Keratinocyte (primary cell): ENCODE measurements at regions not wholly inside any gene's neighbourhood (a gene's known extent, or its start where the extent isn't known, plus 50 kb on each side); places are given as distances from the start of the nearest gene placed in this dataset.

Experiments
- DNase-seq: peaks from one replicate; pipeline ENCODE4 v3.0.0-alpha.2; 2011; ENCODE audit warnings: low read depth, missing footprints, low spot score
- FAIRE-seq: peaks from 2 replicates; lab custom pipeline; 2011; peaks lifted over from hg19 to GRCh38; lab: Jason Lieb, UNC
- H2AFZ ChIP-seq: 2 replicates; pipeline ENCODE4 v1.6.0; 2012; ENCODE audit warnings: low read length, control low read depth, inconsistent platforms; ENCODE audit not compliant: control insufficient read depth
- H3K27ac ChIP-seq: 2 replicates; pipeline ENCODE4 v1.5.1; 2011; ENCODE audit warnings: low read length; ENCODE audit not compliant: control insufficient read depth, insufficient read depth
- H3K27me3 ChIP-seq: 3 replicates; pipeline ENCODE4 v1.6.0; 2011; ENCODE audit warnings: low read length; ENCODE audit not compliant: control insufficient read depth, insufficient read depth; ENCODE audit errors: extremely low read depth
- H3K36me3 ChIP-seq, 2 experiments: 2 replicates in 1 of 2; 3 replicates in 1 of 2; pipeline ENCODE4 v1.5.1; 2011; ENCODE audit warnings: low read length in 2 of 2, mild to moderate bottlenecking in 1 of 2; ENCODE audit not compliant: control insufficient read depth in 2 of 2, insufficient read depth in 2 of 2; ENCODE audit errors: extremely low read depth in 1 of 2
- H3K4me1 ChIP-seq: 3 replicates; pipeline ENCODE4 v1.5.1; 2011; ENCODE audit warnings: low read length; ENCODE audit not compliant: control insufficient read depth, insufficient read depth; ENCODE audit errors: extremely low read depth
- H3K4me2 ChIP-seq: 3 replicates; pipeline ENCODE4 v1.6.0; 2011; ENCODE audit warnings: low read depth, low read length; ENCODE audit not compliant: control insufficient read depth, insufficient read depth; ENCODE audit errors: extremely low read depth
- H3K4me3 ChIP-seq, 3 experiments: fragments of 200-600 bp in 1 of 3; sonication (generic) in 1 of 3; 2 replicates in 2 of 3; 3 replicates in 1 of 3; pipeline ENCODE4 v1.5.1; 2011 to 2016; ENCODE audit warnings: low read length in 3 of 3, mild to moderate bottlenecking in 3 of 3, control low read depth in 2 of 3, inconsistent platforms in 1 of 3, low read depth in 1 of 3, mixed read lengths in 1 of 3, mixed run types in 1 of 3, moderate library complexity in 1 of 3; ENCODE audit not compliant: control insufficient read depth in 2 of 3, insufficient read depth in 2 of 3; ENCODE audit errors: extremely low read depth in 1 of 3
- H3K79me2 ChIP-seq: 2 replicates; pipeline ENCODE4 v1.6.0; 2012; ENCODE audit warnings: low read length; ENCODE audit not compliant: control insufficient read depth, insufficient read depth
- H3K9ac ChIP-seq: 3 replicates; pipeline ENCODE4 v1.6.0; 2011; ENCODE audit warnings: low read length; ENCODE audit not compliant: control insufficient read depth, insufficient read depth; ENCODE audit errors: extremely low read depth
- H3K9me1 ChIP-seq: 3 replicates; pipeline ENCODE4 v1.6.0; 2011; ENCODE audit warnings: low read length; ENCODE audit not compliant: control insufficient read depth, insufficient read depth; ENCODE audit errors: extremely low read depth
- H3K9me3 ChIP-seq: 2 replicates; pipeline ENCODE4 v1.5.1; 2012; ENCODE audit warnings: low read depth, low read length; ENCODE audit not compliant: control insufficient read depth
- H4K20me1 ChIP-seq: 3 replicates; pipeline ENCODE4 v1.6.0; 2011; ENCODE audit warnings: low read length; ENCODE audit not compliant: control insufficient read depth, insufficient read depth; ENCODE audit errors: extremely low read depth
- CTCF ChIP-seq, 3 experiments: IDR thresholded peaks in 1 of 3; conservative IDR thresholded peaks in 1 of 3; optimal IDR thresholded peaks in 1 of 3; 2 replicates in 2 of 3; 3 replicates in 1 of 3; pipeline versions ENCODE3 to v1.5.1; 2011; ENCODE audit warnings: low read length in 3 of 3, mild to moderate bottlenecking in 3 of 3, moderate library complexity in 2 of 3, control low read depth in 1 of 3, inconsistent platforms in 1 of 3; ENCODE audit not compliant: insufficient read depth in 2 of 3; ENCODE audit errors: extremely low read depth in 1 of 3
- EZH2 ChIP-seq: IDR thresholded peaks from one replicate; pipeline ENCODE4 v1.6.1; 2012; ENCODE audit warnings: inconsistent platforms, mild to moderate bottlenecking, low read length, moderate library complexity
- dilution Hi-C: fragments of 300-500 bp; cut with MboI; formaldehyde crosslinking; loops from one replicate; pipeline ENCODE4 v1.7.0; 2020; ENCODE audit warnings: low sequenced_read_pairs; ENCODE audit not compliant: extremely low pct_ligation_motif_present

- no peak overlapping the region for H3K4me2 ChIP-seq
- dilution Hi-C loops = no loop called here
- H3K79me2 ChIP-seq = no peaks in the 10 kb centered on the region
- no peaks in the 10 kb centered on the region for H3K4me1 ChIP-seq
- no peaks in the 10 kb centered on the region for H3K27me3 ChIP-seq
- no peak overlapping the region for H3K9ac ChIP-seq
- no peaks in the 10 kb centered on the region for H3K36me3 ChIP-seq
- H3K9me3 ChIP-seq = no peaks in the 10 kb centered on the region
- no peak for TF ChIP-seq CTCF (optimal IDR thresholded peaks at IDR 0.05 in 1 of 3, IDR thresholded peaks at IDR 0.05 in 1 of 3, conservative IDR thresholded peaks at IDR 0.05 in 1 of 3; ENCODE audit: extremely low read depth in 1 of 3, insufficient read depth in 2 of 3, low read length in 3 of 3)
- no peak for TF ChIP-seq EZH2
- H4K20me1 ChIP-seq = no peaks in the 10 kb centered on the region
- no peak overlapping the region for H3K27ac ChIP-seq
- DNase-seq = no peak
- no peak overlapping the region for H2AFZ ChIP-seq
- no peak overlapping the region for H3K4me3 ChIP-seq
- no peaks in the 10 kb centered on the region for H3K9me1 ChIP-seq
- FAIRE-seq = no peak
These were observed 296.0 kb upstream of the LRRTM4 start for GRCh38 chr2:77818186-77818585.

DNA sequence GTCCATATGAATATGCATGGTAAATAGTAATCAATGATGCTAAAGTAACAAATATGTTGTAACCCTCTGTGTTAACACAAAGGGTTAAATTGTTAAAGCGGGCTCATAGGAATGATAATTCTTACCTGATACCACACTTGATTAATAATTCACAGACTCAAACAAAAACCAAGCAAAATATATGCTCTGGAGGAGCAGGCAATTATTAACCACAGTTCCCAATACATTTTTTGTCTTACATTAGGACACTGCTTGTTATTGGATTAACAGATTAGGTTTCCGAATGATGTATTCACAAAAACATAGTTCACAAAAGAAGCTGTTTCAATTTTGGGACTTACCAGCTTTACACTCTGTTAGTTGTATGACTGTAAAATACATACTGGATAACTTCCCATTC, 300.9 kb upstream of the LRRTM4 start:
- H3K4me1 ChIP-seq = no peaks in the 10 kb centered on the region
- no peaks in the 10 kb centered on the region for H3K79me2 ChIP-seq
- H3K4me3 ChIP-seq = no peak overlapping the region
- DNase-seq (no peak), FAIRE-seq (no peak)
- no peak overlapping the region for H3K27ac ChIP-seq
- H4K20me1 ChIP-seq = no peaks in the 10 kb centered on the region
- no peaks in the 10 kb centered on the region for H3K27me3 ChIP-seq
- no peaks in the 10 kb centered on the region for H3K36me3 ChIP-seq
- TF ChIP-seq CTCF (optimal IDR thresholded peaks at IDR 0.05 in 1 of 3, IDR thresholded peaks at IDR 0.05 in 1 of 3, conservative IDR thresholded peaks at IDR 0.05 in 1 of 3; ENCODE audit: extremely low read depth in 1 of 3, insufficient read depth in 2 of 3, low read length in 3 of 3) (no peak), EZH2 (no peak)
- H3K9ac ChIP-seq = no peak overlapping the region
- no peak overlapping the region for H2AFZ ChIP-seq
- H3K9me3 ChIP-seq = no peaks in the 10 kb centered on the region
- H3K4me2 ChIP-seq = no peak overlapping the region
- dilution Hi-C loops = no loop called here
- H3K9me1 ChIP-seq = no peaks in the 10 kb centered on the region
